NAMALWA (cell line): ENCODE measurements at regions not wholly inside any gene's neighbourhood (a gene's known extent, or its start where the extent isn't known, plus 50 kb on each side); places are given as distances from the start of the nearest gene placed in this dataset.
A peak's percentile ranks its signal among the peaks of the same experiment; 100 is the strongest.

Experiments
- DNase-seq: peaks from one replicate; pipeline ENCODE4 v3.0.0-alpha.2; 2015; ENCODE audit warnings: low spot score

DNA sequence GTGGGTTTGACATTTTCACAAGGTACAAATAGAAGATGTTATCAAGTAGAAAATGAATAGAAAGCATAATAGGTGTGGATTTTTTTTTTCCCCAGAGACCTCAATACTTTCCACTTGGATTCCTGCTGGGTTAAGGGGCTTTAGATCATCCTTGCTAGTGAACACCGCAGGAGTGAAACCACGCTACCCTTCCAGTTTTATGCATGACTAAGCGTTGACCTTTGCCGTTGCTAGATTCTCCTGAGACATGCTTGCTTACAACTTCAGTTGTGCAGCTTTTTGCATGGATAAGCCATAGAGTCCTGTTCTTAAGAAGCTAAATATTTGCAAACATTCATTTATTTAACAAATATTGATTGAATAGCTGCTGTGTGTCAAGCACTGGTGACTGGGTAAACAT, 299.7 kb upstream of the LMCD1 start:
- no peak for DNase-seq

GRCh38 chr3:8204331-8204730, 297.3 kb upstream of the LMCD1 start:
- no peak for DNase-seq

DNA sequence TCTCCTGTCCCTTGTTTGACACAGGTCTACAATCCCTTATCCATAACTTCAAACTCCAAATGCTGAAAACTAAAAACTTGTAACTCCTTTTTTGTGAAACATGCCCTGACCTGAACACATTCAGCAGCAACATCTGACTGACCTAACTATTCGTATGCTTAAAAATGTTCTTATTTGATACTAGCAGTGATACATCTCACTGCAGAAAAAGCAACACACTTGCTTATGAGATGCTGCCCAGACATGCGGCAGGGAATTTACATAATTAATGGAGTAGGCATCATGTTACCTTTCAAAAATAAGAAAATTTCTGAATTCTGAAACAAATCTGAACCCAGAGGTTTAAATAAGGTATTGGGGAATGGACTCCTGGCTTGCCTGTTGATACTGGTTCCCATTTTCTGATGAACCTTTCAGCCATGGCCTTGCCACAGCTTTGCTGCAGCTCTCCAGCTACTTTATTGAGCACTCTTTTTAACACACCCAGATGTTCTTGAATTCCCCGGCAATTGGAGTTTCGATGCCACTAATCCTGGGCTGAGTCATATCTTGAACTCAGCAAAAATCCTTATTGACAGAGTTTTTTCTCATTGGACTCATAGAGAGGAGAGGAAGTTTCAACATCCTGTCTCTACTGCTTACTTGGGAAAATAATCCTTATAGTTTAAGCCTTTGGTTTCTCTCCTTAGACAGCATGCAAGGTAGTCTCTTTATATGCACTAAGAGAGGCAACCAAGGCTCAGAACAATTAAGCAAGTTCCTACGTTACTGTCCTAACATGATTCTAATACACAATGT, 296.6 kb upstream of the LMCD1 start:
- no peak for DNase-seq

DNA sequence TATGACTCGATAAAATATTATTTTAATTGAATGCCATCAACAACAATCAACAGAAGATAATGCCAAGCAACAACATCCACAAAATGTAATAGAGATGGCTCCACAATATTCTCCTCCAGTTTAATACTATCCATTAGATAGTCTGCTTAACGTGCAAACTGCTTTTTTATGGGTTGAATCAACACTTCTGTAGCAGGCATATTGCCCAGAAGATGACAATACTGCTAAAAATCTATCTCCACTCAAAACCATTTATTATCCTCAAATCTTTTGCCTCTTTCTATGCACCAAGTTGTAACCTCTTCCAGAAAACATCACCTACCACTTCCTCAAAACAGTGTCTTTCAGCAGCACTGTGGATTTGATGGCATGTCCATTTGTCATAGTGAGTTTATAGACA, 295.7 kb upstream of the LMCD1 start:
- no peak for DNase-seq

DNA sequence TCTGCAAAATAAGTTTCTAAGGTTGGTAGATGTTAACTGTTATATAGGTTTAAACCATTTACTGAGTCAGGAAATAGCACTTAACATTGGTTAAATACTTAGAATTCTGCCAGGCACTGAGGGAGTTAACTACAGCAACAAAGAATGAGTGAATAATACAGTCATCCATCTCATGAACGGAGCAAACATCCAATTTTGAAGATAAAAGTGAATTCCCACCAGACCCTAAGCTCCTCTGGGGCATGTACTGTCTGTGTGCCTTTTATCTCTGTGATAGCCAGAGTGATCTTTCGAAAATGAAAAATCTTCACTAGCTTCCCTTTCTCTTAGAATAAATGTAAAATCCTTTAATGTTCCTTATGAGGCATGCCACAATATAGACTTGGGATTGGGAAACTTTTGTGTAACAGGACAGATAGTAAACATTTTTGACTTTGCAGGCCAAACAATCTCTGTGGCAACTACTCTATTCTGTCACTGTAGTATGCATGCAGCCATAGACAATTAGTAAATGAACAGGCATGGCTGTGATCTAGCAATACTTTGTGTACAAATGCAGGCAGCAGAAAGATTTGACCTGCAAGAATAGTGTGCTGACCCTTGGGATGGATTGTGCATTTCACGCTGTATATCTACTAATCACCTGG, 294.5 kb upstream of the LMCD1 start:
- no peak for DNase-seq

DNA sequence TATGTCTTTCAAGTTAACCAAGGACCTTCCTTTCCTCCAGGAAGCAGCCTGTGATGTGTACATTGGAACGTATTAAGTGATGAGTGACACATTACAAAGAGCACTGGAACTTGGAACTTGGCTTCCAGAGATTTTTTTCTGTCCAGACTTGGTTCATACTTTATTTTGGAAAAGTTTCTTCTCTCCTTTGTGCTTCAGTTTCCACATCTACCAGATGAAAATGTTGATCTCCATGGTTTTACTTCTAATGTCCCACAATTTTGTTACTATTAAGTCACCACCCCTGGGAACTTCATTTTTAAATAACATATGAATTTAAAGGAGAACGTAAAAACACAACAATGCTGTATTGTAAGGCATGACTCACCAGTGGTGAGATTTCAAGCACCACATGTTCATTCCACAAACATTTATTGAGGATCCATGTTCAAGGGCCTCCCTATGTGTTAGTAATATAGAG, 290.7 kb upstream of the LMCD1 start:
- DNase-seq: no peak

GRCh38 chr3:8212794-8213193, 288.8 kb upstream of the LMCD1 start:
- DNase-seq: no peak

DNA sequence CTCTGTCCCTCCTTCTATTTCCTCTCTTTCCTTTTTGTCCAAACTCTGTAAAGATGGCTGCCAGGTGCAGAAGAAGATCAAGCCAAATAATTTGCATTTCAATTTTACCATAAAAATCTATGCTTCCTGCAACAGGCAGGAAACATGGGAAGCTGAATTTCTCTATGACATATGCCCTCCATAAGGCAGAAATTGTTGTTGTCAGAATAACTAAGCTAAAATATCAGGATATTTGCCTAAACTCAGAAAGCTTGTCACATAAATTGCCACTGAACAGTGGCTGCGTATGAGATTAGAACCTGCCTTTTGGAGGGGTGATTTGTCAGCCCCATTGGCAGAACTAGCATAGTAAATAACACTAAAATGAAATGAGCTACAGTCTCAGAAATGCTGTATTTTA, 288.3 kb upstream of the LMCD1 start:
- no peak for DNase-seq

- no peak for DNase-seq
Measured at GRCh38 chr3:8215821-8216220, 285.8 kb upstream of the LMCD1 start.

- no peak for DNase-seq
Measured at GRCh38 chr3:8218353-8218940, 283.2 kb upstream of the LMCD1 start.

DNA sequence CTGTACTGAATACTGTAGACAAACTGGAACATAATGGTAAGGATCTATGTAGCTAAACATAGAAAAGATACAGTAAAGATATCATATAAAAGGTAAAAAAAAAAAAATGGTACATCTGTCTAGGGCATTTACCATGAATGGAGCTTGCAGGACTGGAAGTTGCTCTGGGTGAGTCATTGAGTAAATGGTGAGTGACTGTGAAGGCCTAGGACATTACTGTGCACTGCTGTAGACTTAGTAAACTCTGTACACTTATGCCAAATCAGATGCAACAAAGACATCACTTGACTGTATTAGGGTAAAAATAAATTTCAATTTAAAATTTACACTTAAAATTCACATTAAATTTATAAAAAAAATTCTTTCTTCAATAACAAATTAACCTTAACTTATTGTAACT, 281.3 kb upstream of the LMCD1 start:
- DNase-seq: no peak

GRCh38 chr3:8223766-8224165, 277.9 kb upstream of the LMCD1 start:
- DNase-seq: no peak

DNA sequence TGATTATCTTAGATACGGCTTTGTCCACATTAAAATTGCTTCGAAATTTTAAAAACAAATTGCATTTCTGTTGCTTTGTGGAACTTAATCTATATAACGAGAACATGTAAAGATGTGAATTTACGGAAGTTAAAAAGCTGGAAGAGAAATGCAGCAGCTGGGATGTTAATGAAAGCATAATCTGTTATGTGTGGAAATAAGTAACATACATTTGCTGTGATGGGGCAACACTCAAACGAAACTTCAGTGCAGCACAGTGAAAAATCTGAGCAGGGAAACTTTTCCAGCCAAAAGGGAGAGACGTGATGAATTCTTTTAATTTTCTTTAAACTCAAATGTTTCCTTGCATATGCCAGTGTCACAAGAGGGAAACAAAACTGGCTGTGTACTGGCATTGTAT, 276.7 kb upstream of the LMCD1 start:
- DNase-seq: no peak

DNA sequence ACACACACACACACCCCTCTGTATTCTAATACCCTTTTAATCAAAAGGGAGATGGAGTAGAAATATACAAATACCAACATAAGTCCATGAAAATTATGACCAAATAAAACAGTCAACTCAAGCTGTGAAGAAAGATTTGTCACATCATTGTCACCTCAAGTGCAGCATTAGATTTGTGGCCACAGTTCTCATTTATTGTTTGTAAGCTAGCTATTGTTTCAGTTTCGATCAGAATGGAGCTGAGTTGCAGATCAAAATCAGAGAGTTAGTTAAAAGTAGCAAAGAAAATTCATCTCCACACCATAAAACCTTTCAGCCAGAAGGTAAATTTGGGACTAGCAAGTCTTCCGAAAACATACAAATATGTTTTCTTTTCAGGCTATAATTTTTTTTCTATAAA, 267.7 kb upstream of the LMCD1 start:
- no peak for DNase-seq

GRCh38 chr3:8236264-8236663, 265.4 kb upstream of the LMCD1 start:
- no peak for DNase-seq

GRCh38 chr3:8237893-8238292, 263.7 kb upstream of the LMCD1 start:
- no peak for DNase-seq

- DNase-seq: no peak
Measured at GRCh38 chr3:8238432-8238831, 263.2 kb upstream of the LMCD1 start.

GRCh38 chr3:8239095-8239494, 262.5 kb upstream of the LMCD1 start:
- DNase-seq: no peak

DNA sequence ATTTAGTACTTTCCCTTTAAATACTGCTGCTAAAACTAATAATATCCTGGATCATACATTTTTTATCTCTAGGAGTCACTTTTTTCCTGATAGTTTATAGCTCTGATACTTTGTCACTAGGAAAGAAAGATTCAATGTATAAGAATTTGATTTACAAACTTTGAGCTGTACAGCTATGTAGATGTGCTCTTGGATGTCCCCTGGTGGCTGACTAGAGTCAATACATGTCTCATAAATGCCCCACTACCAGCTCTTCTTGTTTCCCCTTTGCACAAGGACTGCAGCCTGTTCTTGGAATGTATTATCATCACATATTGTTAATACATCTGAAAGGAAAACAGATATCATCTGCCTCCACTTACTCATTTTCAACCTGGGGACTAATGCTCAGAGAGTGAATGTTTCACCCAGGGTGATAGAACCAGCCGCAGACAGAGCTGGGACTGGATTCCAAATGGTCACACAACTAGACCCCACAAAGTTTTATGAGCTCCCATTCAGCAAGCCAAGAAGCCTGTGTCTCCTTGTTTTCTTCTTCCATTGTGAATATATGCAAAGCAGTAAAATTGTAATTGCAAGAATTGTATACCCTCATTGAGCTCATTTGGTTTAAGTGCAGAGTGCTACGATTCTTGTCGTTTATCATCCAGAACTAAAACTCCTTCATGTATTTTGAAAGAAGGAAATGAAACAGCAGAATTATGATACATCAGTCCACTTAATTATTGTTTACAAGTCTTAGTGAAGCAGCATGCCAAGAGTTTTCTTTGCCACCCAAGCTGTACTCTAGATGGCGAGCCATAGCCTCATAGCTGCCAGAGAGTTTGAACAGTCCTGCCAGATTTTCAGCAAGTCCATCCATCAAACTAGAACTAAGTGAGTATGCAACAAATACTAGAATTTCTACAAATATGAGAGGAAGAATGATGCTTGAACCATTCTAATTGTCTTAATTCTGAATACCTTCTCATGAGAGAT, 261.6 kb upstream of the LMCD1 start:
- DNase-seq: peak; percentile 63

DNA sequence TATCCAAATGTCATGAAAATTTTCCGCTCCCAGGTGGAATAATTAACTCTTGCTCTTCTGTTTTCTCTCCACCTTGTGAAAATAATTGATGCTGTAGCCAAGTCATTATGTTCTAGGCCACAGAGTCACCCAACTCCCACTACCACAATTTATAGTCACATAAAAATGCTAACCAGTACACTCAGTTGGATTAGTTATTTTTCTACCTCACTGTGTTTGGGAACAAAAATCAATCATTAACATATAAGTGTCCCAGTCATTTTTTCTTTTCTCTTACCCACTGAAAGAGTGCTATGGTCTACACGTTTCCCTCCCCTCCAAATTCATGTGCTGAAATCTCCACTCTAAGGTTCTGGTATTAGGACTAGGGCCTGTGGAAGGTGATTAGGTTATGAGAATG, 255.6 kb upstream of the LMCD1 start:
- DNase-seq: no peak

GRCh38 chr3:8253201-8253600, 248.4 kb upstream of the LMCD1 start:
- no peak for DNase-seq

- DNase-seq: no peak
Measured at GRCh38 chr3:8254489-8254888, 247.1 kb upstream of the LMCD1 start.
